ENCODE measurements at regions not wholly inside any gene's neighbourhood (a gene's known extent, or its start where the extent isn't known, plus 50 kb on each side); places are given as distances from the start of the nearest gene placed in this dataset.

GRCh38 chr4:64614276-64614675, 205.0 kb upstream of the TECRL start:
- TF ChIP-seq CTCF (IDR thresholded peaks at IDR 0.05) (no peak), POLR2A (IDR thresholded peaks at IDR 0.05) (no peak)
